ENCODE measurements at regions not wholly inside any gene's neighbourhood (a gene's known extent, or its start where the extent isn't known, plus 50 kb on each side); places are given as distances from the start of the nearest gene placed in this dataset.
"Not testable (repeated sequence)": the region's sequence is repeated elsewhere in the genome, so short reads cannot be mapped to it uniquely, and the experiment has no call there.

DNA sequence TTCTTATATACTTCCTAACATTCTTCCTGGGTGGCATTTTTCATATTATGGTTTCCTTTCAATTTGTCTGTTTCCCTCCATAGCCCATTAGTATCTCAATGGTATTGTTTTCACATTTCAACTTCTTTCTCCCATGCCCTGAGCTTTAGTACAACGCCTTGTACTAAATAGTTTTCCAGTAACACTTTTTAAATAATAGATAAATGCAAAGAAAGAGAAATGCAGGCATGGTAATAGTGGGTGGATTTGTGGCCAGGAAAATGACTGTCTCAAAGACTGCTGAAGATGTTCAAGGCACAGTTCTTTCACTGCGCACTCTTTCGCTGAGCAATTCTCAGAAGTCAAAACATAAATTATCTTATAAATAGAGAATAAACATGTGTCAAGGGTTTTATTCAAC lies 145.1 kb downstream of the LCA5 start:
- no peak for DNase-seq (ENCODE audit: low read depth)

DNA sequence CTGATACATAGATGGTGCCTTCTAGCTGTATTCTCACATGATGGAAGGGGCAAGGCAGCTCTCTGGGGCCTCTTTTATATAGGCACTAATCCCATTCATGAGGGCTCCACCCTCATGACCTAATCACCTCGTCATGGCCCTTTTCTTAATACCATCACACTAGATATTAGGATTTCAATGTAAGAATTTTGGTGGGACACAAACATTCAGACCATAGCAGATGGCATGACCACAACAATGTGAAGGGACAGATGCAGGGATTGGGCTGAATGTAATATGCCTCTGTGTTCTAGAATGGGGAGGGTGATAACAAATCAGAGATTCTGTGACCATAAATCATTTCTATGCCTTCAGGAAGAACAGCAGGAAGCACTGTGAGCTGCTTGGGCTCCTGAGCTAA lies 145.8 kb downstream of the LCA5 start:
- DNase-seq (ENCODE audit: low read depth): no peak

DNA sequence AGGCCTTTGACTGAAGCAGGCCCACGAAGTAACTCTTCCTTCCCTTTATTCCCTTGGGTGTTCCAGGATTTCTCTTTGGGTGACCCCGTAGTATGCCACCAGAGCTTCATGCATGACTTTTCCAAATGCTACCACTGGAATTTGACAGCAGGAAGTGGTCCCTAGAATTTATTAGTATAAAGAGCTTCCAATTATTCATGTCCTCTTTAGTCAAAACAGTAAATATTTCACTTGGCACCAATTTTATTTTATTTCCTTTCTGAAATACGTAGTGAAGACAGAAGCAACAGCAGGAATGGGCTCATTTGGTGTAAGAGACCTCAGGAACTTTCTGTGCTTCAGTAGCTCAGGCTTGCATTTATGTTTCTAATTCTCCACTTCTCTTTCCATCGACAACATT lies 151.3 kb downstream of the LCA5 start:
- DNase-seq (ENCODE audit: low read depth): no peak

DNA sequence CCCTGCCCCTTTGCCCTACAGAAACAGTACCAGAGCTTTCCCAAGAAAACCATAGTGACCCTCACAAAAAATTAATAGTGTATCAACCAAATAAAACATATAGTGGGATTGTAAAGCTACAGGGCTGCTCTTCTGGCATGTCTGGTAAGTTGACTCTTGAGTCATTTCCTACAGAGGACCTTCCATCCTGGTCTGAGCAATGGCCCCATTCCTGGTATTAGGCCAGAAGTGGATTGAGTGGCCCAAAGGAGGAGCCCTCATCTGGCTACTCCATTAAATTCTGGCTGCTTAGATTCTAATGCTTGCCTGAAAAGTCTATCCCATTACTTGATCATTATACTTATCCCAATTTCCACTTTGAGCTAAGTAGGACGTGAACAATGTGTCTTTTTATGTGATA lies 150.9 kb upstream of the HMGN3 start:
- no peak for DNase-seq (ENCODE audit: low read depth)

DNA sequence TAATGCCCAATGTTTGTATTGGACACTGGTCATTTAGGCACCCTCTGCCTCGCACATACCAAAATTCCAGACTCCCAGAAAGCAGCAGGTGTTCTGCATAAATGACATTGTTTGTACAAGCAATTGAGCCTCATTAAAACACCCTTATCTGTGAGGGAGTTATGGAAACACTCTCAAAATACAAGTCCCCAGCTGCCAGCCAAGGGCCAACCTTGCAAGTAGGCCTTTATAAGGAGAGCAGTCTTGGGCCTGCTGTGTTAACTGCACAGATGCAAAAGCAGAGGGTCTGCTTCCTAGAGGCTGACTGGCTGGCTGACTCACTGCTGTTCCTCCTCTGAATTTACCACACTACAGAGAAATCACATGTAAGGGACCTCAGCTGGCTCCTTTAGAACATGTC lies 150.4 kb upstream of the HMGN3 start:
- DNase-seq (ENCODE audit: low read depth): no peak

DNA sequence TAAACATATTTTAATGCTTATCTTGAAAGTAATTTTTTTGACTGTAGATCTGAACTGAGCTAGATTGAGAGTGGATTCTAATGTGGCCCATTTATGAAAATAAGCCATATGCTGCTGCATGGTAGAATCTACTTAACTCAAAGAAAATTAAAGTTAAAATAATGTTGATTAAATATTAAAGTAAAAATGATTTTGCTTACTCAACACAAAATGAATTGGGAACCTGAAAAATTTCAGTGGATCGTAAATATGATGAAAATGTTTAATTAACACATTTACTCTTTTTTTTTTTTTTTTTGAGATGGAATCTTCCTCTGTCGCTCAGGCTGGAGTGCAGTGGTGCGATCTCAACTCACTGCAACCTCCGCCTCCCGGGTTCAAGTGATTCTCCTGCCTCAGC lies 144.5 kb upstream of the HMGN3 start:
- no peak for DNase-seq (ENCODE audit: low read depth)

DNA sequence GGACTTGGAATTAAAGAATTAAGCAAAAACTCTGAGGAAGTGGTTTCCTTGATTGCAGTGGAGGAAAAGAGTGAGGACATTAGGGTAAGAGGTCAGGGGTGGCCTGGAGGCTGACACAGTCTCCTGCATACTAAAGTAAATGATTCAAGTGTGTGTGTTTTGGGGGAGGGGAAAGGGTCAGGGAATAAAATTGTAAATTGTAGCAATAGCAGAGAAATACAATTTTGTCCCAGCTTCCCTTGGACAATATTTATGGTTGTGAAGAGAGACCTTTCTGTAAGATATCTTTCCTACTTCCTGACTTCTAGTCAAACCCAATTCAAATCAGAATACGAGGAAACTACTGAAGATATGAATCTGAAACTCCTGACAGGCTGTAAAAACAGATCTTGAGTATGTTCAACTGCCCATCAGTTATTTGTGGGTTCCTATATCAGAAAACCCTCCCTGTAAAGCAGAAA lies 143.4 kb upstream of the HMGN3 start:
- DNase-seq (ENCODE audit: low read depth): no peak

DNA sequence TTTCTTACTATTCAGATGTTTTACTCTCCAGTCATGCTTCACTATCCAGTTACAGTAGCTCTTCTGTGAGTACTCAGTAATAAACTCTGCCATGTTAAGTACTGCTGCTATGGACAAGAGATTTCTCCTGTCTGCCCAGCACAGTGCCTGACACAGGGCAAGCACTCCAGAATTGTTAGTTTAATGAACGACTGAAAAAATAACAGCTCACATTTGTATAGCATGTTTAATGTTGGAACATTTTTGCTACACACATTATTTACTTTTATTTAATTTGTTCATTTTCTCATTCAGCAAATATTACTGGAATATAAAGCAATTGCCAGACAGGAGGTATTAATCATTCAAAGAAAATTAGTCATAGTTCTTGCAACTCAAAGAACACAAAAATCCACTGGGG lies 142.6 kb upstream of the HMGN3 start:
- DNase-seq (ENCODE audit: low read depth): no peak

DNA sequence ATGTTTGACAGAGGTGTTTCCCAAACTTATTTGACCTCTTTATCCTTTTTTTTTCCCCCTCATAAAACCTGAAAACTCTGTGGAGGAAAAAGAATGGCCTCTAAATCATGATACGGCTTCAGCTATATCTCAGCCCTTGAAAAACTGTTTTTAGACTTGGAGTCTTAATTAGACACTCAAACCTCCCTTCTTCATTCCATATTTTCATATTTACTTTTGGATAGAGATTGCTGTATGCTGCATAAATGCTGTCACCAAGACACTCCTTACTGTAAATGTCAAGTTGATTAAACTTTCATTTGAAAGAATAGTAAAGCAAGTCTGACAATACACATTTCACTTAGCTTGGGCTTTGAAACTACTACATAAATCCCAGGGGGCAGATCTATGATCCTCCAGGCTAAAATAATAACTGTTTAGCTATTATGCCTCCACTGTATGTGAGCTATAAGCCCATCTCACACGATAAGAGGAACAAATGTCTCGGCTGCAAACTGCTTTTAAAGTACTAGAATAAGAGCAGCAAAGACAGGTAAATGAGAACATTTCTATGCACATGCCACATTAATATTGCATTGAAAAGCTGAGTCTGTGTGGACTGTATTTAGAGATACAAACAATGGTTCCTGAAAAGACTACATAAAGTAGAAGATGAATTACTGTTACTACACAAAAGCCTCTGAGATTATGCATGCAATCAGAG lies 141.3 kb upstream of the HMGN3 start:
- no peak for DNase-seq (ENCODE audit: low read depth)

DNA sequence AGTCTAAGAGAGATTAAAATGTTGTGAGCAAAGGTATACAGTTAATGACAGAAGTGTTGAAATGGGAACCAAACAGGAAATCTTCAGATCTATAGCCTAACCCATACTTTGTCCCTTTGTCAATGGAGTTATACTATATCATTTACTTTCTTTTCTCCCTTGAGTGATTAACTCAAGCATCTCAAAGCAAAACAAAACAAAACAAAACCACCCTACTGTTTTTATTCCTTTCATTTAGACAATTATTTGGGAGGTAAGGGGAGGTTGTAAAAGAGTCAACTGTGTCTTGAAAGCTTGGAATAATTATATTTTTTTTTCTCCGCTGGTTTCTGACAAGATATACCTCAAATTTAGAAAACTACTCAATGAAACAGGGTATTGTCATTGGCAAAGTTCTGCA lies 139.8 kb upstream of the HMGN3 start:
- no peak for DNase-seq (ENCODE audit: low read depth)

DNA sequence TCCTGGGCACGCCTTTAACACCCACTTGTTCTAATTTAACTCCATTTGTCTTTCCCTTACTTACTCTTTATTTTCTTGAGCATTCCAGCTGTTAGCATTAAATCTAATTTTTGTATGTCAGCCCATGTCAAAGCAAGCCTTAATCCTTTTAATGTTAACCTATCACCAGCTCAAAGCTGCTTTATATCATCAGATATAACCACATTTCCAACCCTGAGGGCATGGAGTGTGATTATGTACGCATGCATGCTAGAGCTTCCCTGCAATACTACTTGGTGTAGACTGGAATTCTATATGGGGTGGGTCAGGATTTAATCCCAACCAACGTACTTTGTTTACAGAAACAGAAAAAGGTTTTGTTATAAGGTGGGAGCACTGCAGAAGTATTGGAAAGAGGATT lies 139.4 kb upstream of the HMGN3 start:
- no peak for DNase-seq (ENCODE audit: low read depth)

DNA sequence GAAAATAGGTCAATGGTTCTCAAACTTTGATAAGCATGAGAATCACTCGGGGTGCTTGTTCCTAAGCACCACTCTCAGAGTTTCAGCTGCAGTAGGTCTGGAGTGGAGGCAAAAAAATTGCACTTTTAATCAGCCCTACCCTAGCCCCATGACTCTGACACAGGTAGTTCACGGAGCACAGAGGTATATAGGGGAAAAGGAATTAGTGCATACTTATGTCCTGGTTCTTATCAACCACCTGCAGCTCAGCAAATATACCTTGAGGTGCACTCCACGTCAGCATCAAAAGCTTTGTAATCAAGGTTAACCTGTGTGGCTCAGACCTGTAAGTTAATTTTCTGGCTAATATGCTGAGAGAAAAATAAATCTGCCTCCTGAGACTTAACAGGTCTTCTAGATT lies 138.8 kb upstream of the HMGN3 start:
- no peak for DNase-seq (ENCODE audit: low read depth)

DNA sequence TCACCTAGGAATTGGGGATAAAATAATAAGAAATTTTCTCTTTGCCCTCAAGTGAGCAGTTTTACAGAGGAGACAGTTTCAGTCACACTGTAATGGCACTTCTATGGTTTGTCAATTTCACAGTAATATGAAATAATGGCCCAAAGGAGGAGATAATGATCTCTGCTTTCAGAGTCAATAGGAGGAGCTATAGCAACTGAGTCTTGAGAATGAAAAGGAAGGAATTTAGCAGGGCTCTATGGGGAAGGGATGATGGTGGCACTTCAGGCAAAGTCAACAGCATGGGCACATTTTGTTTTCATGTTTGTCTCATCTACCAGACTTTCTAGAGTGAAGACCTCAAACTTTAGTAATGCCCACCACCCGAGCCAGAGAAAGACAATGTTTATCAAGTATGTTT lies 138.3 kb upstream of the HMGN3 start:
- DNase-seq (ENCODE audit: low read depth): no peak

DNA sequence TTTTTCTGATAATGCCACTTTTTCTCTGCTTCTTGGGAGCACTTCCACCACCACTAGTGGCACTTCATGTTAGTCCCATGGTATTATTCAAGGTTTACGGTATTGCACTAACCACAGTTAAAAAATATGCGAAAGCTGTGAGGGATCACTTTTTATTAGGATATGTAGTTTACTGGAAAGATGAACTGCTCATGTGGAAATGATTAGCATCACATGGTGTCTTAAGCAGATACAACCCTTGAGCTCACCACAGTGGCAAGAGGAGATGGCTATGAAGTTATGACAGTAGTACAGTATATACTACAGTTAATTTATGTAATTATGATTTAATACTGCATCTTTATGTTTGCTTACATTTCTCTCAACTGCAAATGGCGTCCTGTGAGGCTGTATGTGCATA lies 134.5 kb upstream of the HMGN3 start:
- DNase-seq (ENCODE audit: low read depth): no peak

DNA sequence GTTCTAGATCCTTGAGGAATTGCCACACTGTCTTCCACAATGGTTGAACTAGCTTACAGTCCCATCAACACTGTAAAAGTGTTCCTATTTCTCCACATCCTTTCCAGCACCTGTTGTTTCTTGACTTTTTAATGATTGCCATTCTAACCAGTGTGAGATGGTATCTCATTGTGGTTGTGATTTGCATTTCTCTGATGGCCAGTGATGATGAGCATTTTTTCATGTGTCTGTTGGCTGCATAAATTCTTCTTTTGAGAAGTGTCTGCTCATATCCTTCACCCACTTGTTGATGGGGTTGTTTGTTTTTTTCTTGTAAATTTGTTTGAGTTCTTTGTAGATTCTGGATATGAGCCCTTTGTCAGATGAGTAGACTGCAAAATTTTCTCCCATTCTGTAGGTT lies 129.0 kb upstream of the HMGN3 start:
- DNase-seq (ENCODE audit: low read depth): not testable (repeated sequence)

DNA sequence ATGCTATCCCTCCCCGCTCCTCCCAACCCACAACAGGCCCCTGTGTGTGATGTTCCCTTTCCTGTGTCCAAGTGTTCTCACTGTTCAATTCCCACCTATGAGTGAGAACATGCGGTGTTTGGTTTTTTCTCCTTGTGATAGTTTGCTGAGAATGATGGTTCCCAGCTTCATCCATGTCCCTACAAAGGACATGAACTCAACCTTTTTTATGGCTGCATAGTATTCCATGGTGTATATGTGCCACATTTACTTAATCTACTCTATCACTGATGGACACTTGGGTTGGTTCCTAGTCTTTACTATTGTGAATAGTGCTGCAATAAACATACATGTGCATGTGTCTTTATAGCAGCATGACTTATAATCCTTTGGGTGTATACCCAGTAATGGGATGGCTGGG lies 126.6 kb upstream of the HMGN3 start:
- DNase-seq (ENCODE audit: low read depth): not testable (repeated sequence)

DNA sequence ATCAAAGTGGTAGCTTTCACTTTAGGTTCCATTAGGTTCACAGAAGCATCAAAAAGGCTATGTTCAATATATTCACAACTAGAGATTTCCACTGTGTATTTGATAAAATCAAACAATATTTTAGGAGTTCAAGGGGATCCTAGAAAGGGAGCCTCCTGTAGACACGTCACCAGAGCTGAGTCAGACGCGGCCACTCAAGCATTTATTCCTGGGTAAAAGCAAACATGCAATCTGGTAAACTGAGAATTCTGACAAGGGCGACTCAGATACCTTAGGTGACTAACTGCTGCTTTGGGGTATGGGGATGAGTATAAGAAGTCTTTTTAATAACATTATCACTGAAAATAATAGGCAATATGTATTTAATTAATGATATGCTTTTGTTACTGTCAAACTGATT lies 118.7 kb upstream of the HMGN3 start:
- DNase-seq (ENCODE audit: low read depth): no peak

DNA sequence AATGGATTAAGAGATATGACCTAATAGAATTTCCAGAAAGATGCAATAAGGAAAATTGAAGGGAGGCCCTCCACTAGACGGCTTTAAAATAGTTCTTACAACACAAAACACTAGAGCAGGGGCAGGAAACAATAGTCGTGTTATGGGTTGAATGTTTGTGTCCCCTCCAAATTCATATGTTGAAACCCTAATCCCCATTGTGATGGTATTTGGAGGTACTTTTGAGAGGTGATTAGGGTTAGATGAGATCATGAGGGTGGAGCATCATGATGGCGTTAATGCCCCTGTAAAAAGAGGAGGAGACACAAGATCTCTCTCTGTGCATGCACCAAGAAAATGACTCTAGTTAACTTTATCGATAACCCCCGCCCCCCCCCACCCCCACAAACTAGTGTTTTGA lies 104.0 kb upstream of the HMGN3 start:
- no peak for DNase-seq (ENCODE audit: low read depth)

DNA sequence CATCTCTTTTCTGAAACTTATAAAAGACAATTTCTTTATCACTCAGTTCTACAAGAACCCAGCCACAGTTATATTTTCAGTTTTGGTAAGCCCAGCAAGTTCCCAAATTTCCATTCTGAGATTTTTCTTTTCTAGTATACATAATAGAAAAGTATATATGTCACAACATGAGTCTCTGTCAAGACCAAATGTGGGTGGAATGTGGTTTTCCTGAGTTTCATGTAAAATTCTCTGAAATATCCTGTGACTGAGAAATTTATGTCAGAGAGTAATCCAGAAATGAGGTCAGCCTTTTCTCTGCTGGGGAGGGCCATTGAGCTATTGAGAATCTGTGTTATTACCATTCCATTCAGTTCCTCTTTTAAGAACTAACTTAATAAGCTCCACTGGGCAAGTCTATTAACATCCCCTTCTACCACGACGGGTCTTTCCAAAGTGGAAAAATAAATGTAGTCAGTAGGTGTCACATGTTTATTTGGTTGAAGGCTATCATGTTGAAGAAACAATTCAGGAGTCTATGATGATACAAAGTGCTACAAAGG lies 100.7 kb upstream of the HMGN3 start:
- DNase-seq (ENCODE audit: low read depth): no peak

DNA sequence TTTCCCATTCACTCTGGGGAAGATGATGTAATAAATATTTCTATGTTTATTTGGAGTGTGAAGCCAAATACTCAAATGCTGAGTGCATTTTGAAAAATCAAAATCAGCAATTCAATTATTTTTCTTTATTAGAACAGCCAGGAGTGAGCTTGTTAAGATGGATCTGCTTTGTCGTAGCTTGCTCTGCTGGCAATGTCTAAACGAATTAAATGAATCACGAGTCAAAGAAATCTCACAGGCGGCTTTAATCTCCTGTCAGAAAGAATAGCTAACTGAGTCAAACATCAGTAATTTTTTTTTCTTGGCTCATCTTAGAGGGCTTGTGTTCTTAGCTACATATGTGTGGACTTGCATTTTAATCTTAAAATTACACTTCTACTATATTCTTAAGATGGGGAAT lies 100.2 kb upstream of the HMGN3 start:
- no peak for DNase-seq (ENCODE audit: low read depth)

DNA sequence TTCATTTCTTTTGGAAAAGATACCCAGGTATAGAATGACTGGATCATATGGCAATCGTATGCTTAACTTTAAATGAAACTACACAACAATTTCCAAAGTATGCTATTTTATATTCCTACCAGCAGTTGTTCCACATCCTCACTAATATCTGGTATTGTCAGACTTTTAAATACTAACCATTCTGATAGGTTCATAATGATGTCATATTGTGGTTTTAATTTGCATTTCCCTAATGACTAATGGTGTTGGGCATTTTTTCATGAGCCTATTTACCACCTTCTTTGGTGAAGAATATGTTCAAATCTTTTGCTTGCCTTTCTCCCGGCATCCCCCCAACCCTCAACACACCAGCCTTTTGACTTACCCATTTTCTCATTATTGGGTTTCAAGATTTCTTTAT lies 96.2 kb upstream of the HMGN3 start:
- no peak for DNase-seq (ENCODE audit: low read depth)

DNA sequence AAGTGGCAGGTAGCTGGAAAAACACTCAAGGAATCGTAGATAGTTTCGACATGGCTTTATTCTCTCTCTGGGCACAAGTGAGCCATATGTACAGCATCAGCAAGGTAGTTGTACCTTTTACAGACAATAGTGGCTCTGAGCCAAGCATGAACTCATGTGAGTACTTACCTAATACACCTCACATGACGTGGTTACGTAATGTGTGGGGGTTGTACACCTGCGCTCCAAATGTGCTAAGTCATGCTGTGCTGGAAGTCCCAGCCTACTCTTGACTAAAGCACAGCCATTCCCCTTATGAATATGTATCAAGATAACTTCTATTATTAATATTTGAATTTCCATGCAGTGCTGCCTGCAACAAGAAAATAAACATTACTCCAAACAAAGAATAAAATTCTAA lies 78.8 kb upstream of the HMGN3 start:
- DNase-seq (ENCODE audit: low read depth): no peak

DNA sequence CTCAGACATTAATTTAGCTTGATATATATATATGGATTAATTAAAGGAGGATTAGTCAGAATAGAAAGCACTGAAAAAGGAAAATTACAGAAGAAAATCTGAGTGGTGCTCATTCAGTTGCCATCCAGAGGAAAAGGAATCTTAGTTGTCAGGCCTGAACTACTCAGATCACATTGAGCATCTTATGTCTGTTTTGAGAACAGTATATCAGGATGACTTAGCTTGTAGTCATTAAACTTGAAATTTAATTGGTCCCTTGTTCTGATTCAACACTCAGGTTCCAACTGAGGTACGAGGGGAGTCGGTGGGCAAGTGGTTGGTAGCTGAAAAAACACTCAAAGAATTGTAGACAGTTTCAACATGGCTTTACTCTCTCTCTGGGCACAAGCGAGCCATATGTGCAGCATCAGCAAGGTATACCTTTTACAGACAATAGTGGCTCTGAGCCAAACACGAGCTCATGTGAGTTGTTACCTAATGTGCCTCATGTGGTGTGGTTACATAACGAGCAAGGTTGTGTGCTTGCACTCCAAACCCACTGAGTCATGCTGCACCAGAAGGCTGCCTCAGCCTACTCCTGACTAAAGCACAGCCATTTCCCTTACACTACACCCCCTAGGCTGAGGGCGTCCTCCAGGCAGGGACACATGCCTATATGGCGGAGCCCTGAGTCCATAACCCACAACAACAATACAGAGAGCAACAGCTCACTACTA lies 73.0 kb upstream of the HMGN3 start:
- DNase-seq (ENCODE audit: low read depth): no peak

Measured in forelimb muscle (tissue), 1 donor.